HG02884 (cell line): ENCODE measurements at regions not wholly inside any gene's neighbourhood (a gene's known extent, or its start where the extent isn't known, plus 50 kb on each side); places are given as distances from the start of the nearest gene placed in this dataset.

Experiments used
- ATAC-seq: cut with Tn5 transposase; IDR thresholded peaks from one replicate; pipeline ENCODE4 v1.9.1; 2021; ENCODE audit warnings: mild to moderate bottlenecking, moderate library complexity; ENCODE audit not compliant: unreplicated experiment

- ATAC-seq = no peak
Observed at GRCh38 chr4:11342401-11342800, 86.3 kb downstream of the HS3ST1 start.

- no peak for ATAC-seq
Observed at GRCh38 chr4:11341337-11342043, 87.2 kb downstream of the HS3ST1 start.

- peak; percentile 44 for ATAC-seq
Observed at GRCh38 chr4:11338956-11339782, 89.5 kb downstream of the HS3ST1 start.

- ATAC-seq = no peak
Observed at GRCh38 chr4:11337287-11337686, 91.4 kb downstream of the HS3ST1 start.

GRCh38 chr4:11336435-11336834, 92.3 kb downstream of the HS3ST1 start:
- ATAC-seq = no peak

GRCh38 chr4:11334887-11335286, 93.8 kb downstream of the HS3ST1 start:
- ATAC-seq = no peak

- no peak for ATAC-seq
Observed at GRCh38 chr4:11328401-11328800, 100.3 kb downstream of the HS3ST1 start.

GRCh38 chr4:11326021-11326420, 102.7 kb downstream of the HS3ST1 start:
- ATAC-seq = no peak

- ATAC-seq = no peak
Observed at GRCh38 chr4:11323771-11324170, 104.9 kb downstream of the HS3ST1 start.

GRCh38 chr4:11313157-11313943, 115.3 kb downstream of the HS3ST1 start:
- no peak for ATAC-seq

- ATAC-seq = no peak
Observed at GRCh38 chr4:11312389-11312788, 116.3 kb downstream of the HS3ST1 start.

GRCh38 chr4:11301075-11301660, 127.5 kb downstream of the HS3ST1 start:
- ATAC-seq = no peak

GRCh38 chr4:11299836-11300235, 128.9 kb downstream of the HS3ST1 start:
- no peak for ATAC-seq

- no peak for ATAC-seq
Observed at GRCh38 chr4:11299016-11299415, 129.7 kb downstream of the HS3ST1 start.

GRCh38 chr4:11298451-11298850, 130.2 kb downstream of the HS3ST1 start:
- ATAC-seq = no peak

GRCh38 chr4:11297627-11298026, 131.1 kb downstream of the HS3ST1 start:
- no peak for ATAC-seq

GRCh38 chr4:11297201-11297600, 131.5 kb downstream of the HS3ST1 start:
- no peak for ATAC-seq

- no peak for ATAC-seq
Observed at GRCh38 chr4:11293866-11294265, 134.8 kb downstream of the HS3ST1 start.

GRCh38 chr4:11287055-11287454, 141.6 kb downstream of the HS3ST1 start:
- no peak for ATAC-seq

- peak; percentile 70 for ATAC-seq
Observed at GRCh38 chr4:11286533-11286932, 142.2 kb downstream of the HS3ST1 start.

GRCh38 chr4:11281720-11282119, 147.0 kb downstream of the HS3ST1 start:
- no peak for ATAC-seq
